HPDE6-E6E7 (cell line): ENCODE measurements at regions not wholly inside any gene's neighbourhood (a gene's known extent, or its start where the extent isn't known, plus 50 kb on each side); places are given as distances from the start of the nearest gene placed in this dataset.

Experiments
- DNase-seq: peaks from one replicate; pipeline ENCODE4 v3.0.0; 2011; ENCODE audit warnings: missing footprints; ENCODE audit errors: extremely low spot score

GRCh38 chr5:68565427-68565826 is 349.9 kb downstream of the PIK3R1 start:
- no peak for DNase-seq

GRCh38 chr5:68576805-68577204 is 361.2 kb downstream of the PIK3R1 start:
- no peak for DNase-seq

GRCh38 chr5:68582284-68582683 is 366.7 kb downstream of the PIK3R1 start:
- no peak for DNase-seq

GRCh38 chr5:68587171-68587570 is 371.6 kb downstream of the PIK3R1 start:
- DNase-seq, result no peak

GRCh38 chr5:68591850-68592249 is 376.3 kb downstream of the PIK3R1 start:
- DNase-seq, result no peak

- no peak for DNase-seq
These were observed 376.8 kb downstream of the PIK3R1 start for GRCh38 chr5:68592351-68592750.

GRCh38 chr5:68593211-68593671 is 377.7 kb downstream of the PIK3R1 start:
- no peak for DNase-seq

- no peak for DNase-seq
These were observed 397.4 kb downstream of the PIK3R1 start for GRCh38 chr5:68612972-68613371.

GRCh38 chr5:68618501-68618900 is 402.9 kb downstream of the PIK3R1 start:
- no peak for DNase-seq

- DNase-seq, result no peak
These were observed 411.4 kb downstream of the PIK3R1 start for GRCh38 chr5:68627001-68627400.

- no peak for DNase-seq
These were observed 412.7 kb downstream of the PIK3R1 start for GRCh38 chr5:68628082-68628814.

- no peak for DNase-seq
These were observed 414.8 kb downstream of the PIK3R1 start for GRCh38 chr5:68630354-68630753.

GRCh38 chr5:68631884-68632283 is 416.3 kb downstream of the PIK3R1 start:
- no peak for DNase-seq

GRCh38 chr5:68641211-68641610 is 425.7 kb downstream of the PIK3R1 start:
- no peak for DNase-seq

- no peak for DNase-seq
These were observed 427.5 kb downstream of the PIK3R1 start for GRCh38 chr5:68643064-68643463.

- DNase-seq, result no peak
These were observed 429.4 kb downstream of the PIK3R1 start for GRCh38 chr5:68644971-68645370.

- no peak for DNase-seq
These were observed 430.6 kb downstream of the PIK3R1 start for GRCh38 chr5:68646144-68646543.

GRCh38 chr5:68647743-68648142 is 432.2 kb downstream of the PIK3R1 start:
- DNase-seq, result no peak

GRCh38 chr5:68648944-68649857 is 433.6 kb downstream of the PIK3R1 start:
- no peak for DNase-seq

- no peak for DNase-seq
These were observed 437.0 kb downstream of the PIK3R1 start for GRCh38 chr5:68652534-68652965.

- DNase-seq, result no peak
These were observed 437.9 kb downstream of the PIK3R1 start for GRCh38 chr5:68653471-68653870.

- DNase-seq, result no peak
These were observed 436.5 kb upstream of the SLC30A5 start for GRCh38 chr5:68657055-68657961.
